Vagina (tissue), 2 donors: ENCODE measurements at regions not wholly inside any gene's neighbourhood (a gene's known extent, or its start where the extent isn't known, plus 50 kb on each side); places are given as distances from the start of the nearest gene placed in this dataset.

Source experiments
- CTCF ChIP-seq, 3 experiments: fragments of 450-650 bp in 2 of 3; fragments of 200-600 bp in 1 of 3; sonication (generic) in 1 of 3; IDR thresholded peaks; one replicate each; pipeline ENCODE4 v1.5.1; 2017 to 2019; ENCODE audit warnings: antibody characterized with exemption in 3 of 3, mild to moderate bottlenecking in 2 of 3, moderate library complexity in 2 of 3
- POLR2A ChIP-seq, 2 donors: fragments of 450-650 bp; IDR thresholded peaks; one replicate each; pipeline ENCODE4 v1.6.1; 2017; ENCODE audit warnings: antibody characterized with exemption in 2 of 2, mild to moderate bottlenecking in 2 of 2, moderate library complexity in 2 of 2

- TF ChIP-seq POLR2A (IDR thresholded peaks at IDR 0.05) (no peak), CTCF (IDR thresholded peaks at IDR 0.05) (no peak)
Observed at GRCh38 chr6:17020889-17021538, 80.8 kb upstream of the STMND1 start.
